ENCODE measurements at regions not wholly inside any gene's neighbourhood (a gene's known extent, or its start where the extent isn't known, plus 50 kb on each side); places are given as distances from the start of the nearest gene placed in this dataset.
"Not testable (repeated sequence)": the region's sequence is repeated elsewhere in the genome, so short reads cannot be mapped to it uniquely, and the experiment has no call there.

DNA sequence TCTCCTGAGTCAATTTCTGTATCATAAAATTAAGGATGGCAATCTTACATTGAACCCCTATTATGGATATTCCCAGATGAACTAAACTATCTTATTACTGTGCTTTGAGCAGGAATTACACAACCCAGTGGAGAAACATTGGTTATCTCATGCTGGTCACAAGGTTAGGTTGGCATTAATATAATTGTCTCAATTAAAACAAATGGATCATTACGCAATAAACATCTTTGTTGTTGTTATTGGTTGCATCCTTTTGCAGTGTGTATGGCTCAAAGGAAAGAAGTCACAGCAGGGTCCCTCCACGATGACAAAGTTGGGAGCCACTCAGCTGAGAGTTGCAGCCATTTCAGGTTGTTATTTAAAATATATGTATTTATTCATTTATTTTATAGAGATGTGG lies 297.0 kb upstream of the KLF4 start:
- Mint-ChIP-seq H3K27ac (no peak overlapping the region), H3K9me3 (peaks cover 3% of the 10 kb centered on the region), H3K36me3 (ENCODE audit: low read depth) (no peaks in the 10 kb centered on the region), H3K4me1 (no peaks in the 10 kb centered on the region), H3K27me3 (no peaks in the 10 kb centered on the region), H3K4me3 (no peak overlapping the region)
- DNase-seq = no peak
- intact Hi-C loops (cut with micrococcal nuclease) = no loop called here

GRCh38 chr9:107784235-107784958 lies 294.8 kb upstream of the KLF4 start:
- H3K4me1 Mint-ChIP-seq = no peaks in the 10 kb centered on the region
- intact Hi-C loops (cut with micrococcal nuclease) = no loop called here
- H3K4me3 Mint-ChIP-seq = no peak overlapping the region
- H3K9me3 Mint-ChIP-seq = peaks cover 3% of the 10 kb centered on the region
- H3K27ac Mint-ChIP-seq = no peak overlapping the region
- H3K36me3 Mint-ChIP-seq (ENCODE audit: low read depth) = no peaks in the 10 kb centered on the region
- no peak for DNase-seq
- no peaks in the 10 kb centered on the region for H3K27me3 Mint-ChIP-seq

DNA sequence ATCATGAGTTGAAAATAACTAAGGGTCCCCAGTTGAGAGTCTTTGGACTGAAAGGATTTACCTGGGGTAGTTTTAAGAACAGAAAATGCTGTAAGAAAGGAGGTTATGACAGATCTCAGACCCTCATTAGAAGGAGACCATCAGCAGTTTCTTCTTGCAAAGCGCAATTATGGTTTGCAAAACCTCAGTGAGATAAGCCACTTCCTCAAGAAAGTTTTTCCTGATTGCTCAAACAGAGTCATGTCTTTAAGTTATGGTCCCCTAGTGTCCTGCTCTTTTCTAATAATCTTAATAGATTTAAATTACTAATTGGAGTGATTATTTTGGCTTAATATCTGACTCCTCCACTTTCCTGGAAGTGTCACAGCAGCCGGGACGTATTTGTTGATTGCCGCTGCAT lies 293.2 kb upstream of the KLF4 start:
- Mint-ChIP-seq H3K27ac (no peak overlapping the region), H3K27me3 (no peaks in the 10 kb centered on the region), H3K4me3 (no peak overlapping the region), H3K36me3 (ENCODE audit: low read depth) (no peaks in the 10 kb centered on the region), H3K9me3 (peaks cover 1% of the 10 kb centered on the region), H3K4me1 (no peaks in the 10 kb centered on the region)
- DNase-seq = no peak
- intact Hi-C loops (cut with micrococcal nuclease) = no loop called here

- no peak for DNase-seq
- H3K27me3 Mint-ChIP-seq = no peaks in the 10 kb centered on the region
- no peaks in the 10 kb centered on the region for H3K36me3 Mint-ChIP-seq (ENCODE audit: low read depth)
- H3K4me1 Mint-ChIP-seq = no peaks in the 10 kb centered on the region
- H3K9me3 Mint-ChIP-seq = no peaks in the 10 kb centered on the region
- intact Hi-C loops (cut with micrococcal nuclease) = no loop called here
- H3K27ac Mint-ChIP-seq = no peak overlapping the region
- H3K4me3 Mint-ChIP-seq = no peak overlapping the region
Measured at GRCh38 chr9:107782381-107782780, 292.8 kb upstream of the KLF4 start.

GRCh38 chr9:107780960-107781359 lies 291.4 kb upstream of the KLF4 start:
- Mint-ChIP-seq H3K27me3 (no peaks in the 10 kb centered on the region), H3K27ac (no peak overlapping the region), H3K36me3 (ENCODE audit: low read depth) (no peaks in the 10 kb centered on the region), H3K9me3 (no peaks in the 10 kb centered on the region), H3K4me3 (no peak overlapping the region), H3K4me1 (no peaks in the 10 kb centered on the region)
- no peak for DNase-seq
- intact Hi-C loops (cut with micrococcal nuclease) = no loop called here

DNA sequence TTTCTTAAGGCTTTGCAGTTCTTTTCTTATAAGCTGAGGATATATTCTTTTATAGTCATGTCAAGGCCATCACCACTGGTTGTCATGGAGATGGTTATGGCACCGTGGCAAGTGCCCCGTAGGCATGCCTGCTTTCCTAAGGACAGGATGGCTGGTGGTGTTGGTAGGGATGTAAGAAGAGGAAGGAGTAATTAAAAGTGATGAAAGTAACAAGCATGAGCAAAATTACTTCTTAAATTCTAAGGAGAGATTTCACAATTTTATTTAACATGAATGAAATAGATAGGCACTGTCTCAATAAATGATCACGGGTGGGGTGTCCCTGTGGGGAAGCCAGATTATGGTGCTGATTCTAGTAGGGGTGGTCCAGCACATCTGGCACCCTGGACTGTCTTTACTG lies 290.2 kb upstream of the KLF4 start:
- intact Hi-C loops (cut with micrococcal nuclease) = no loop called here

DNA sequence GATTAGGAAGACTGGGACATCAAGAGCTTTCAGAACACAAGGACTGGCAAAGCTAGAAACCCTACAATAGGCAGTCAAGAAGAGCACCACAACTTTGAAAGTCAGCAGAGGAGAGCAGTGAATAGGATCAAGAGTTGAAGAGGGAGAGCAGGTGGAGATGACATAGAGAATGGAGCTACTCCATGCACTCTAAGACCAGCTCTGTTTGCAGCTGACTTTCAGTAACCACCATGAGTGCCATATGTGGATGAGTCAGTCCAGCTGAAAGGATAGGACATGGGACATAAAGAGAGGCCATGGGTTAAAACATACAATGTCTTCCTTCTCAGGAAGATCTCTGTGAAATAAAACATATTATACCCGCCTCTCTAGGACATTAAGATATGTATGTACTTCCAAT lies 289.1 kb upstream of the KLF4 start:
- H3K27ac Mint-ChIP-seq = no peak overlapping the region
- no peak for DNase-seq
- no peaks in the 10 kb centered on the region for H3K27me3 Mint-ChIP-seq
- no peak overlapping the region for H3K4me3 Mint-ChIP-seq
- no peaks in the 10 kb centered on the region for H3K9me3 Mint-ChIP-seq
- intact Hi-C loops (cut with micrococcal nuclease) = no loop called here
- no peaks in the 10 kb centered on the region for H3K36me3 Mint-ChIP-seq (ENCODE audit: low read depth)
- H3K4me1 Mint-ChIP-seq = no peaks in the 10 kb centered on the region

More for the DNA sequence above, 290.2 kb upstream of the KLF4 start:
- DNase-seq = no peak
- Mint-ChIP-seq H3K27ac (no peak overlapping the region), H3K36me3 (ENCODE audit: low read depth) (no peaks in the 10 kb centered on the region), H3K9me3 (no peaks in the 10 kb centered on the region), H3K27me3 (no peaks in the 10 kb centered on the region), H3K4me1 (no peaks in the 10 kb centered on the region), H3K4me3 (no peak overlapping the region)

DNA sequence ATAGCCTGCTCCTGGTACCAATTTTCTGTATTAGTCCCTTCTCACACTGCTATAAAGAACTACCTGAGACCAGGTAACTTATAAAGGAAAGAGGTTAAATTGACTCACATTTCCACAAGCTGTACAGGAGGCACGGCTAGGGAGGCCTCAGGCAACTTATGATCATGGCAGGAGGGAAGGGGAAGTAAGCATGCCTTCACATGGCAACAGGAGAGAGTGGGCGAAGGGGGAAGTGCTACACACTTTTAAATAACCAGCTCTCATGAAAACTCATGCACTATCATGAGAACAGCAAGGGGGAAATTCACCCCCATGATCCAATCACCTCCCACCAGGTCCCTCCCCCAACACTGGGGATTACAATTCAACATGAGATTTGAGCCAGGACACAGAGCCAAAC lies 284.5 kb upstream of the KLF4 start:
- H3K27me3 Mint-ChIP-seq; intact Hi-C loops (cut with micrococcal nuclease); H3K9me3 Mint-ChIP-seq; H3K36me3 Mint-ChIP-seq (ENCODE audit: low read depth); H3K27ac Mint-ChIP-seq; H3K4me3 Mint-ChIP-seq; H3K4me1 Mint-ChIP-seq; DNase-seq: not testable (repeated sequence)

GRCh38 chr9:107772988-107773387 lies 283.4 kb upstream of the KLF4 start:
- peaks cover 6% of the 10 kb centered on the region for H3K9me3 Mint-ChIP-seq
- H3K4me3 Mint-ChIP-seq = no peak overlapping the region
- no peaks in the 10 kb centered on the region for H3K4me1 Mint-ChIP-seq
- intact Hi-C loops (cut with micrococcal nuclease) = no loop called here
- no peaks in the 10 kb centered on the region for H3K27me3 Mint-ChIP-seq
- DNase-seq = no peak
- H3K27ac Mint-ChIP-seq = no peak overlapping the region
- no peaks in the 10 kb centered on the region for H3K36me3 Mint-ChIP-seq (ENCODE audit: low read depth)

DNA sequence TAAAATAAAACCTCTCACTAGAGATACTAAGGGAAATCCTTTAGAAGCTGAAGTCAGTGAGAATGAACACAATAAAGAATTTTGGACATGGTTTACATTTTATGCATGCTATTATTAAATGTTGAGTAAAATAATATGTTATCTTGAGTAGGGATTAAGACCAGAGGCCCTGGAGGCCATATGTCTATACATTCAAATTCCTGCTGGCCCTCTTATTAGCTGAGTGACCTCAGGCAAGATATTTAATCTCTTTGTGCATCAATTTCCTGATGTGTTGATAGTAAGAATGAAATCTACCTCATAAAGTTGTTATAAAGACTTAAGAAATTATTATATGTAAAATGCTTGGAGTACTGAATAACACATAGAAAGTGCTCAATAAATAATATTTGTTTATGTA lies 281.1 kb upstream of the KLF4 start:
- Mint-ChIP-seq H3K4me1 (no peaks in the 10 kb centered on the region), H3K27ac (no peak overlapping the region), H3K9me3 (peaks cover 6% of the 10 kb centered on the region), H3K27me3 (no peaks in the 10 kb centered on the region), H3K4me3 (no peak overlapping the region), H3K36me3 (ENCODE audit: low read depth) (no peaks in the 10 kb centered on the region)
- no peak for DNase-seq
- intact Hi-C loops (cut with micrococcal nuclease) = no loop called here

GRCh38 chr9:107768224-107768623 lies 278.7 kb upstream of the KLF4 start:
- no peaks in the 10 kb centered on the region for H3K36me3 Mint-ChIP-seq (ENCODE audit: low read depth)
- DNase-seq = no peak
- H3K4me3 Mint-ChIP-seq = no peak overlapping the region
- no peaks in the 10 kb centered on the region for H3K4me1 Mint-ChIP-seq
- H3K9me3 Mint-ChIP-seq = peaks cover 6% of the 10 kb centered on the region
- H3K27me3 Mint-ChIP-seq = no peaks in the 10 kb centered on the region
- intact Hi-C loops (cut with micrococcal nuclease) = no loop called here
- no peak overlapping the region for H3K27ac Mint-ChIP-seq

DNA sequence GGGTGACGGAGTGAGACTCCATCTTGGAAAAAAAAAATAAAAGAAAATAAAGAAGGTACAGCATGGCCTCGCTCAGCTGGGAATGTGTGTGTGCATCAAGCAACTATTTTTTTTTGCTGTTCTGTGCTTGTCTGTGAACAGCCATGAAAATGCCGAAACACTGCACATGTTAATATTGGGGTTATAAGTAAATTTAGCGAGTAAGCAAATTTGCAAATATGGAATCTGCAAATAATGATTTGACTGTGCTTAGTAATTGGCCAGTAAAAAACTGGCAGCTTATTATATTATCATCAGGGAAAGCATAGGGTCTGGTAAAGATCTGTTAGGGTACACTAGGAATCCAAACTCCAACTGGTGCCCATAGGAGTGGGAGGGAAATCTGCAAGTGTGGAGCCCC lies 278.1 kb upstream of the KLF4 start:
- Mint-ChIP-seq H3K9me3 (peaks cover 6% of the 10 kb centered on the region), H3K4me3 (no peak overlapping the region), H3K27ac (no peak overlapping the region), H3K4me1 (no peaks in the 10 kb centered on the region), H3K36me3 (ENCODE audit: low read depth) (no peaks in the 10 kb centered on the region), H3K27me3 (no peaks in the 10 kb centered on the region)
- intact Hi-C loops (cut with micrococcal nuclease) = no loop called here
- DNase-seq = no peak

DNA sequence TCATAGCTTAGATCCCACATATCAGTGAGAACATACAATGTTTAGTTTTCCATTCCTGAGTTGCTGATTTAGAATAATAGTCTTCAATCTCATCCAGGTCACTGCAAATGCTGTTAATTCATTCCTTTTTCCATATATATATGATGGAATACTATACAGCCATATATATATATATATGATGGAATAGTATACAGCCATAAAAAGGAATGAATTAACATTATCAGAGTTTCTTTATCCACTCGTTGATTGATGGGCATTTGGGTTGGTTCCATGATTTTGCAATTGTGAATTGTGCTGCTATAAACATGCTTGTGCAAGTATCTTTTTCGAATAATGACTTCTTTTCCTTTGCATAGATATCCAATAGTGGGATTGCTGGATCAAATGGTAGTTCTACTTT lies 273.9 kb upstream of the KLF4 start:
- H3K4me1 Mint-ChIP-seq; H3K9me3 Mint-ChIP-seq; DNase-seq; H3K36me3 Mint-ChIP-seq (ENCODE audit: low read depth); H3K27ac Mint-ChIP-seq; intact Hi-C loops (cut with micrococcal nuclease); H3K4me3 Mint-ChIP-seq; H3K27me3 Mint-ChIP-seq: not testable (repeated sequence)

DNA sequence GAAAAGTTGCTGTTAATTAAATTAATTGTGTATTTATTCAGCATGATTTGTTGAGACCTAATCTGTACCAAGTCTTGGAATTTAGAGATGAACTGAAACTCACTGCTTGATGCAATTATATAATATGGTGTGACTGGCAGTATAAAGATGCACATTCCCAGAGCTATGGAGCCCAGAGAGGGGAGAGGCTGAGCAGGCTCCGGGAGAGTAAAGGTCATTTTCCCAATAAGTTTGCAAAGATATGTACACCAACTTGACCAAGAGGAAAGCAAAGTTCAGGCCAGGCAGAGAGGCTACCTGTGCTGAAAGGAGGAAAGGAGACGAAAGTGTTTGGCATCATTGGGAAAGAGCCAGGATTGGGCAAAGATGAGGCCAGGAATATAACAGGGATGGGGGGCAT lies 271.7 kb upstream of the KLF4 start:
- Mint-ChIP-seq H3K27me3 (no peaks in the 10 kb centered on the region), H3K4me1 (no peaks in the 10 kb centered on the region), H3K4me3 (no peak overlapping the region), H3K9me3 (peaks cover 4% of the 10 kb centered on the region), H3K27ac (no peak overlapping the region), H3K36me3 (ENCODE audit: low read depth) (no peaks in the 10 kb centered on the region)
- DNase-seq = no peak
- intact Hi-C loops (cut with micrococcal nuclease) = no loop called here

DNA sequence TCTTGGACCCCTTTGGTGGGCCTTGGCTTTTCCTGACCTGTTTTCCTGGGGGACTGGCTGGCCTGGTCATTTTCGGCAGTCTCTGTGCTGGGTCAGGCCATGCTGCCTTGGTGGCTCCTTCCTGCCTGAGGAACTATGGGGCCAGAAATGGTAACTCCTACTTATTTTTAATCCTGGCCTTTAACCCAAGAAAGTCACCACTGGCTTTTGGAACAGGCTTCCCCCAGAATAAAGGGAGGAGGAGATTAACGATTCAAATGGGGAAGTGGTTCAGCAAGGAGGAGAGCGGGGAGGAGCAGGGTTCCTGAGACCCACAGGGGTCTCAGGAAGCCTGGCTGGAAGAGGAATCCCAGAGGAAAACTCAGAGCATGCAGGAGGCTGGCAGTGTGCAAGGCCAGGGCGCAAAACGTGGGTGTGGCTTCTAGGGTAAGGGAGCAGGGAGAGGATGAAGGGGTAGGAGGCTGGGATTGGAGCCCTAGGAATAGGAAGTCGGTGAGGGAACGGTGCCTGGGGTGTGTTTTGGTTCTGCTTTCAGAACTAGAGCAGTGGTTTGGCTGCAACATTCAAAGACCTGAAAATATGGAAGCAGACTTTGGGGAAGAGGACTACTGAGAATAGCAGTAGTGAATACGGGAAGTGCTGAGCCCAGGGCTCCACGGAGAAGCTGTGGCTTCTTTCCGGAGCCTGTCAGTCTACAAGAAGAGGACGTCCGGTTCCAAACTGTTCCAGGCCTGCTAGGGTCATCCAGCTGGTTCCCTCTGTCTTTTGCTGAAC lies 271.1 kb upstream of the KLF4 start:
- H3K27me3 Mint-ChIP-seq = no peaks in the 10 kb centered on the region
- DNase-seq = no peak
- no peak overlapping the region for H3K4me3 Mint-ChIP-seq
- no peaks in the 10 kb centered on the region for H3K36me3 Mint-ChIP-seq (ENCODE audit: low read depth)
- peaks cover 4% of the 10 kb centered on the region for H3K9me3 Mint-ChIP-seq
- H3K4me1 Mint-ChIP-seq = no peaks in the 10 kb centered on the region
- no peak overlapping the region for H3K27ac Mint-ChIP-seq
- intact Hi-C loops (cut with micrococcal nuclease) = no loop called here

Measured in activated CD4-positive, alpha-beta T cell treated with anti-CD3 and anti-CD28 coated beads, Interleukin-2, amount 10 ng/mL, durations not matched to agents 24 days and 14 days (primary cell).